ENCODE measurements at regions not wholly inside any gene's neighbourhood (a gene's known extent, or its start where the extent isn't known, plus 50 kb on each side); places are given as distances from the start of the nearest gene placed in this dataset.
A peak's percentile ranks its signal among the peaks of the same experiment; 100 is the strongest.
"Not testable (repeated sequence)": the region's sequence is repeated elsewhere in the genome, so short reads cannot be mapped to it uniquely, and the experiment has no call there.

DNA sequence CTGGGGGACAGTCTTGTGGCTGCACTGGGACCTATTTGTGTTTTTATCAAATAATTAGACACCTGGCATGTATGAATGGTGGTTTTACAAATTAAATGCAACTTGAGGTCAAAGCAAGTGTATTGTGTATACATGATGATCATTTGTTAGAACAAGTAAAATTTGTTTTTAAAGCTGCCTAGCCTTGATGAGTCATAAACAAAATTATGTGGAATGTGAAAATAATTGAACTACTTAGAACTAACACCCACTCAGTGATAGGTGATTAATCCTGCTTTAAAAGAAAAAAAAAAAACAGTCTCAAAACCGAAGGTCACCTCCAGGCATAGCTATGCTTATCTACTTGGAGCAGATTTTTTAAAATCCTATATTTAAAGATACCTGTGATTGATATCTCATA lies 770.3 kb upstream of the SLITRK5 start:
- Histone ChIP-seq H3K4me3 (ENCODE audit: low read depth in 1 of 2, low read length in 2 of 2) (no peak overlapping the region), H3K9me3 (ENCODE audit: low read length) (no peaks in the 10 kb centered on the region), H3K27me3 (ENCODE audit: control insufficient read depth in 1 of 2, insufficient read depth in 2 of 2, low read length in 2 of 2) (no peaks in the 10 kb centered on the region), H3K36me3 (ENCODE audit: insufficient read depth, low read length) (no peaks in the 10 kb centered on the region), H3K4me1 (ENCODE audit: insufficient read depth, low read length) (no peaks in the 10 kb centered on the region), H3K9ac (ENCODE audit: low read length) (no peak overlapping the region), H3K27ac (ENCODE audit: low read depth, low read length) (no peak overlapping the region)

DNA sequence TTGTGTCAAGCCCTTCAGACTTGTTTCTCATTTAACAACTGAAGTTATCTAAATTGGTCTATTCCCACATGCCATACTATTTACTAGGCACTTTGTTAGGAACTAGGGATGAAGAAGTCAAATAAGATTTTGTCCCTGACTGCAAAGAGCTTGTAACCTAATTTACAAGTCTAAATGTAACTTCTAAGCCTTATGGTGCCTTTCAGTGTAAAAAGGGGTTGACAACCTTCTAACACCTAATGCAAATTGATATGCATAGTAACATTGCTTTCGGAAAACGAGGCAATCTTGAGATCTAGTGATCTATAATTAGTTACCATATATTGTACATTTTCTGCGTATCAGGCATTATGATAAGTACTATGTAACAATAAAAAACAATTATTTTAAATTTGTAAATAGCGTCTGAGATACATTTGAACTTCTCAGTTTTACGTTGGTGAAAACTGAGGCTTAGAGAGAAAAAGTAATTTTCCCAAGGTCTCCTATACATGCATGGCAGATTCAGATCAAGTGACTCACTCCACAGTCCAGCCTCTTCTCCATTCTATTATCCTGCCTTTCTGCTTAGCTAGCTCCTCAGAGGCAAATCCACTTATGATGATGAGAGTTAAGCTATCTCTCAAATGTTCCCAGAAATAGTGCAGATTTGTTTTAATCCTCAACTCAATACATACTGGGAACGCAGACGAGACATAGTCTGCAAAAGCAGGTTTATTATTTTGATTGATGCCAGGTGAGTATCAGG lies 764.9 kb upstream of the SLITRK5 start:
- Histone ChIP-seq H3K9me3 (ENCODE audit: low read length) (no peaks in the 10 kb centered on the region), H3K4me1 (ENCODE audit: insufficient read depth, low read length) (no peaks in the 10 kb centered on the region), H3K4me3 (ENCODE audit: low read depth in 1 of 2, low read length in 2 of 2) (no peak overlapping the region), H3K27ac (ENCODE audit: low read depth, low read length) (no peak overlapping the region), H3K9ac (ENCODE audit: low read length) (no peak overlapping the region), H3K36me3 (ENCODE audit: insufficient read depth, low read length) (no peaks in the 10 kb centered on the region), H3K27me3 (ENCODE audit: control insufficient read depth in 1 of 2, insufficient read depth in 2 of 2, low read length in 2 of 2) (no peaks in the 10 kb centered on the region)

DNA sequence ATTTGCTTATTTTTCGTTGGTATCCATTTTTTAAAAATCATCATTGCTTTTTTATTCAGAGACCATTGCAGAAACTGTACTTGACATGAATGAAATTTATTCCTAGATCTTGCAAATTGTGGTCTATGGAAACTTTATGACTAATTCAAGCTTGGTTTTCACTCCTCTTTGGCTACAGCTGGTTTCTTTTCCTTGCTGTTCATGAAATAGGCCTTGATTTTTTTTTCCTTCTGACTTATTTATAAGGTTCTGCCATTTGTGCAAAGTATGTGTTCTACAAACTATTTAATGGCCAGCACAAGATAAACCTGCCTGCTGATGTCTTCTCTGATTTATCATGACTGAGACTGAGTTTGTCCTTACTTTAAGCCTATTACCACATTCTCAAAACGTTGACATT lies 764.0 kb upstream of the SLITRK5 start:
- no peaks in the 10 kb centered on the region for H3K4me1 ChIP-seq (ENCODE audit: insufficient read depth, low read length)
- H3K36me3 ChIP-seq (ENCODE audit: insufficient read depth, low read length), result no peaks in the 10 kb centered on the region
- H3K4me3 ChIP-seq (ENCODE audit: low read depth in 1 of 2, low read length in 2 of 2), result no peak overlapping the region
- H3K9me3 ChIP-seq (ENCODE audit: low read length), result no peaks in the 10 kb centered on the region
- no peak overlapping the region for H3K9ac ChIP-seq (ENCODE audit: low read length)
- no peak overlapping the region for H3K27ac ChIP-seq (ENCODE audit: low read depth, low read length)
- no peaks in the 10 kb centered on the region for H3K27me3 ChIP-seq (ENCODE audit: control insufficient read depth in 1 of 2, insufficient read depth in 2 of 2, low read length in 2 of 2)

DNA sequence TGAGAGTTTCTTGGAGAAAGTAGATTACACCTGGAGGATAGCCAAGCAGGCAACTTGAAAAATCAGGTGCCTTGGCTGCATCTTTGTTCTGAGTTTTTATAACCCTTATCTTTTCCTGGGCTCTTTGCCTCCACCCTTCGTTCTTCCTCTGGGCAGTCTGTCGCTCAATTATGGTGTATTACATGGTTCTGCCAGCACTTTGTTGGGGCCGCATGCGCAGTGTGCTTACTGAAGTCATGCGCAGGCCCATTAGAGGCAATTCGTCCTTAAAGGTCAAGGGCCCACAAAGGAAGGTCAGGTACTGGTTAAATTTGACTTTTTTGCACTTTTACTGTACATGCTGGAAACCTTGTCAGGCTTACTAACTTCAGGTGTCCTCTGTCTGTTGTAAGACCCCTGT lies 761.9 kb upstream of the SLITRK5 start:
- Histone ChIP-seq H3K36me3 (ENCODE audit: insufficient read depth, low read length) (no peaks in the 10 kb centered on the region), H3K27me3 (ENCODE audit: control insufficient read depth in 1 of 2, insufficient read depth in 2 of 2, low read length in 2 of 2) (no peaks in the 10 kb centered on the region), H3K4me3 (ENCODE audit: low read depth in 1 of 2, low read length in 2 of 2) (peak overlapping the region in 1 of 2 donors; percentile 22), H3K4me1 (ENCODE audit: insufficient read depth, low read length) (no peaks in the 10 kb centered on the region), H3K27ac (ENCODE audit: low read depth, low read length) (no peak overlapping the region), H3K9ac (ENCODE audit: low read length) (no peak overlapping the region), H3K9me3 (ENCODE audit: low read length) (no peaks in the 10 kb centered on the region)

DNA sequence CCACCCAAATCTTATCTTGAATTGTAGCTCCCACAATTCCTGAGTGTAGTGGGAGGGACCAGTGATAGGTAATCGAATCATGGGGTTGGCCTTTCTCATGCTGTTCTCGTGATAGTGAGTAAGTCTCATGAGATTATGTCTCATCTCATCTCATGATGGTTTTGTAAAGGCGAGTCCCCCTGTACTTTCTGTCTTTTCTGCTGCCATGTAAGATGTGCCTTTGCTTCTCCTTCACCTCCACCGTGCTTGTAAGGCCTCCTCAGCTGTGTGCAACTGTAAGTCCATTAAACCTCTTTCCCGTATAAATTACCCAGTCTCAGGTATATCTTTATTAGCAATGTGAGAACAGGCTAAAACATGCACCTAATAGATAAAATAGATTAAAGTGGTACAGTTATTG lies 756.4 kb upstream of the SLITRK5 start:
- no peak overlapping the region for H3K4me3 ChIP-seq (ENCODE audit: low read depth in 1 of 2, low read length in 2 of 2)
- no peaks in the 10 kb centered on the region for H3K36me3 ChIP-seq (ENCODE audit: insufficient read depth, low read length)
- H3K4me1 ChIP-seq (ENCODE audit: insufficient read depth, low read length), result no peaks in the 10 kb centered on the region
- H3K9ac ChIP-seq (ENCODE audit: low read length), result no peak overlapping the region
- no peaks in the 10 kb centered on the region for H3K9me3 ChIP-seq (ENCODE audit: low read length)
- H3K27me3 ChIP-seq (ENCODE audit: control insufficient read depth in 1 of 2, insufficient read depth in 2 of 2, low read length in 2 of 2), result no peaks in the 10 kb centered on the region
- no peak overlapping the region for H3K27ac ChIP-seq (ENCODE audit: low read depth, low read length)

DNA sequence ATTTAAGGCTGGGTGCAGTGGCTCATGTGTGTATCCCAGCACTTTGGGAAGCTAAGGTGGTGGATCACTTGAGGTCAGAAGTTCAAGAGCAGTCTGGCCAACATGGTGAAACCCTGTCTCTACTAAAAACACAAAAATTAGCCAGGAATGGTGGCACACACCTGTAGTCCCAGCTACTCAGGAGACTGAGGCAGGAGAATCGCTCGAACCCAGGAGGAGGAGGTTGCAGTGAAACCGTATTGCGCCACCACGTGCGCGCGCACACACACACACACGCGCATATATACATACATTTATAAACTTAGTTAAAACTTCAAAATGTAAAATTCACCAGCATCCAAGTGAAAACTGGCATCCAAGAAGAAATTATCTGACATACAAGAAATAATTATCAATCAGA lies 753.7 kb upstream of the SLITRK5 start:
- not testable (repeated sequence) for H3K27ac ChIP-seq (ENCODE audit: low read depth, low read length); H3K9ac ChIP-seq (ENCODE audit: low read length); H3K9me3 ChIP-seq (ENCODE audit: low read length); H3K4me3 ChIP-seq (ENCODE audit: low read depth in 1 of 2, low read length in 2 of 2); H3K27me3 ChIP-seq (ENCODE audit: control insufficient read depth in 1 of 2, insufficient read depth in 2 of 2, low read length in 2 of 2); H3K4me1 ChIP-seq (ENCODE audit: insufficient read depth, low read length); H3K36me3 ChIP-seq (ENCODE audit: insufficient read depth, low read length)

DNA sequence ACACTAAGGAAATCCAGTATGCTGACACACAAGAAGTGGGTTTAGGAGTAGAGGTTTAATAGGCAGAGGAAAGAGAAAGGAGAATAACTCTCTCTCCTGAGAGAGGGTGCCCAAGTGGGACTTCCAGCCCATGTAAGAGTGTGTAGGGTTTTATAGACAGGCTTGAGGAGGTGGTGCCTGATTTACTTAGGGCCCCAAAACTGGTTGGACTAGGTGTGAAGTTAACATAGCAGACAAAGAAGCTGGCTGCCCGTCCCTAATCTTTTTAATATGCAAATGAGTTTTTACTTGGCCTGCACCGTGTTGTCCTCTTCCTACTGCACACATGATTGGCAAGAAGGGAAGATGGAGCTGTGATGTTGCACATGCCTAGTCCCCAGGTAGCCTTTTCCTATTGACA lies 752.5 kb upstream of the SLITRK5 start:
- Histone ChIP-seq H3K4me3 (ENCODE audit: low read depth in 1 of 2, low read length in 2 of 2) (no peak overlapping the region), H3K27me3 (ENCODE audit: control insufficient read depth in 1 of 2, insufficient read depth in 2 of 2, low read length in 2 of 2) (no peaks in the 10 kb centered on the region), H3K36me3 (ENCODE audit: insufficient read depth, low read length) (no peaks in the 10 kb centered on the region), H3K4me1 (ENCODE audit: insufficient read depth, low read length) (no peaks in the 10 kb centered on the region), H3K9ac (ENCODE audit: low read length) (no peak overlapping the region), H3K9me3 (ENCODE audit: low read length) (no peaks in the 10 kb centered on the region), H3K27ac (ENCODE audit: low read depth, low read length) (no peak overlapping the region)

DNA sequence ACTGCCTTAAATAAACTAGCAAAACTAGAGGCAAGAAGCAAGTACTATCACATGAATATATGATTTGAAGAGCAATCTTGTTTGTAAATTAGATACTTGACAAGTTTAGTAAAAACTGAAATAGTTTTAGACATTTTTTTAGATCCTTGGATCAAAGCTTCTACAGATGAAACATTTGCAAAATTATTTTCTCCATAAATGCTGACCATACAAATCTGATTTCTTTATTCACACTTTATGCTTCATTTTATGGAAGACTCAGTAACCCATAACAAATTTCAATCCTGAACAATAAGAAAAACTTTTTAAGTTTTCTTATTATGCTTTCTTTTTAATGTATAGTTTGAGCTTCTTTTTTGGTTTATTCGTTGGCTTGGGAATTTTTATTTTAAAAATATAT lies 750.2 kb upstream of the SLITRK5 start:
- H3K27ac ChIP-seq (ENCODE audit: low read depth, low read length), result no peak overlapping the region
- H3K4me1 ChIP-seq (ENCODE audit: insufficient read depth, low read length), result no peaks in the 10 kb centered on the region
- H3K4me3 ChIP-seq (ENCODE audit: low read depth in 1 of 2, low read length in 2 of 2), result no peak overlapping the region
- no peak overlapping the region for H3K9ac ChIP-seq (ENCODE audit: low read length)
- H3K36me3 ChIP-seq (ENCODE audit: insufficient read depth, low read length), result no peaks in the 10 kb centered on the region
- no peaks in the 10 kb centered on the region for H3K27me3 ChIP-seq (ENCODE audit: control insufficient read depth in 1 of 2, insufficient read depth in 2 of 2, low read length in 2 of 2)
- H3K9me3 ChIP-seq (ENCODE audit: low read length), result no peaks in the 10 kb centered on the region

DNA sequence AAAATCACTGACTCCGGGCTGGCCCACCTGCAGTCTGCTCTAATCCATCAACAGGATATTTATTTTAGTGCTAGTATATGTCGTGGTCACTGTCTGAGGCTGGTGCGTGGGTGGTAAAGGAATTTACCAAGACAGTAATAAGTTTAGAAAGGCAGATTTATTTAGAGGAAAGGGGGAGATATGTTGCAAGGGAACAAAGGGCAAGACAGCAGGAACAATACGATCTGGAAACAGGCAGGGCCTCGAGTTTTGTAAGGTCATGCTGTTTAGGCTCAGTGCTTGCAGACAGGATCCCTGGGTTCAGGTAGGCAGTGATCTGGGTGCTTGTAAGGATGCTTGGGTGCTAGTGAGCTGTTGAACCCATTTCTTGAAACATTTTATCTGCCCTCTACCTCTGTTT lies 748.2 kb upstream of the SLITRK5 start:
- Histone ChIP-seq H3K27me3 (ENCODE audit: control insufficient read depth in 1 of 2, insufficient read depth in 2 of 2, low read length in 2 of 2) (no peaks in the 10 kb centered on the region), H3K4me3 (ENCODE audit: low read depth in 1 of 2, low read length in 2 of 2) (no peak overlapping the region), H3K9me3 (ENCODE audit: low read length) (no peaks in the 10 kb centered on the region), H3K9ac (ENCODE audit: low read length) (no peak overlapping the region), H3K4me1 (ENCODE audit: insufficient read depth, low read length) (no peaks in the 10 kb centered on the region), H3K27ac (ENCODE audit: low read depth, low read length) (no peak overlapping the region), H3K36me3 (ENCODE audit: insufficient read depth, low read length) (no peaks in the 10 kb centered on the region)

DNA sequence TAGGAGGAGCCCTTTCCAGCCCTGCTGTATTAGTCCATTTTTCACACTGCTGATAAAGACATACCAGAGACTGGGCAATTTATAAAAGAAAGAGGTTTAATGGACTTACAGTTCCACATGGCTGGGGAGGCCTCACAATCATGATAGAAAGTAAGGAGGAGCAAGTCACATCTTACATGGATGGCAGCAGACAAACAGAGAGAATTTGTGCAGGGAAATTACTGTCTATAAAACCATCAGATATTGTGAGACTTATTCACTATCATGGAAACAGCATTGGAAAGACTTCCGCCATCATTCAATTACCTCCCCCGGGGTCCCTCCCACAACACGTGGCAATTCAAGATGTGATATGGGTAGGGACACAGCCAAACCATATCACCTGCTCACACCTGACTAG lies 744.3 kb upstream of the SLITRK5 start:
- not testable (repeated sequence) for H3K9me3 ChIP-seq (ENCODE audit: low read length); H3K27ac ChIP-seq (ENCODE audit: low read depth, low read length); H3K9ac ChIP-seq (ENCODE audit: low read length); H3K27me3 ChIP-seq (ENCODE audit: control insufficient read depth in 1 of 2, insufficient read depth in 2 of 2, low read length in 2 of 2); H3K4me1 ChIP-seq (ENCODE audit: insufficient read depth, low read length); H3K4me3 ChIP-seq (ENCODE audit: low read depth in 1 of 2, low read length in 2 of 2); H3K36me3 ChIP-seq (ENCODE audit: insufficient read depth, low read length)

DNA sequence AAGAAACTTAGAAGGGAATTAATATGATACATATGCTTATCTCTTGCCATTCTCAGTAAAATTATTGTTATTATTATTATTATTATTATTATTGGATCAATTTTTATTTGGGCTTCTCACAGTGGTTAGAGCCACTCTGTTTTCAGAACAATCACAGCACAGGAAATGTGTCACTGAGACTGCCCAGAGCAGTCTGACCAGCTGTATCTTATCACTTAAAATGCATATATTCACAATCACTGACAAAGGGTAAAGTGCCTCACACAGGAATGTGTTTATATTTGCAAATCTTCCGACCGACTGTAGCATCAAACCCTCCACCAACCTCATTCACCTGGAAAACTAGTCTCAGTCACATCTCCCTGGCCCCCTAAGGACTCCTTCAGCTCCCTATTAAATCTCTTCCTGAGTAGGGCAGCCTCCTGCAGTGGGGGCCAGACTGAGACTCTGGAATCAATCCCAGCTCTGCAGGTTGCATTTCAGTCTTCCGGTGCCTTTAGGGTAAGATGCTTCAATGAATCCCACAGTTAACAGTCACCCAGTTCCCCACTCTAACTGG lies 738.3 kb upstream of the SLITRK5 start:
- H3K9ac ChIP-seq (ENCODE audit: low read length), result no peak overlapping the region
- no peaks in the 10 kb centered on the region for H3K4me1 ChIP-seq (ENCODE audit: insufficient read depth, low read length)
- H3K27me3 ChIP-seq (ENCODE audit: control insufficient read depth in 1 of 2, insufficient read depth in 2 of 2, low read length in 2 of 2), result no peaks in the 10 kb centered on the region
- no peaks in the 10 kb centered on the region for H3K36me3 ChIP-seq (ENCODE audit: insufficient read depth, low read length)
- no peak overlapping the region for H3K4me3 ChIP-seq (ENCODE audit: low read depth in 1 of 2, low read length in 2 of 2)
- no peak overlapping the region for H3K27ac ChIP-seq (ENCODE audit: low read depth, low read length)
- no peaks in the 10 kb centered on the region for H3K9me3 ChIP-seq (ENCODE audit: low read length)

DNA sequence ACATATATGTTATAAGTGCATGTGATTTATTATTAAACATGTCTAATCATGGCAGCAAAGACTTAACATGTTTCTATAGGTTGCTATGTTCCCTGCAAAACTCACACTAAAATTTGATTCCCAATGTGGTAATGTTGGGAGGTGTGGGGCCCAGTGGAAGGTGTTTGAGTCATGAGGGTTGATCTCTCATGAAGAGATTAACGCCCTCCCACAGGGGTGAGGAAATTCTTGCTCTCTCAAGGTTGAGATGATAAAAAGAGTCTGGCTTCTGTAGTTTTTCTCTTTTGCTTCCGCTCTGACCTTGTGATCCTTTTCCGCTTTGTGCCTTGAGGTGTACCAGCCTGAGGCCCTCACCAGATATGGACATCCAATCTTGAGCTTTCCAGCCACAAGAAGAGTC lies 737.5 kb upstream of the SLITRK5 start:
- no peaks in the 10 kb centered on the region for H3K27me3 ChIP-seq (ENCODE audit: control insufficient read depth in 1 of 2, insufficient read depth in 2 of 2, low read length in 2 of 2)
- H3K27ac ChIP-seq (ENCODE audit: low read depth, low read length), result no peak overlapping the region
- H3K9ac ChIP-seq (ENCODE audit: low read length), result no peak overlapping the region
- H3K36me3 ChIP-seq (ENCODE audit: insufficient read depth, low read length), result no peaks in the 10 kb centered on the region
- H3K4me1 ChIP-seq (ENCODE audit: insufficient read depth, low read length), result no peaks in the 10 kb centered on the region
- H3K9me3 ChIP-seq (ENCODE audit: low read length), result no peaks in the 10 kb centered on the region
- H3K4me3 ChIP-seq (ENCODE audit: low read depth in 1 of 2, low read length in 2 of 2), result no peak overlapping the region

Measured in muscle layer of colon (tissue), 2 donors.